ENCODE measurements at regions not wholly inside any gene's neighbourhood (a gene's known extent, or its start where the extent isn't known, plus 50 kb on each side); places are given as distances from the start of the nearest gene placed in this dataset.
A peak's percentile ranks its signal among the peaks of the same experiment; 100 is the strongest.
"Not testable (repeated sequence)": the region's sequence is repeated elsewhere in the genome, so short reads cannot be mapped to it uniquely, and the experiment has no call there.

- TF ChIP-seq FOXA1 (IDR thresholded peaks at IDR 0.05; ENCODE audit: borderline replicate concordance): no peak
- peak; percentile 78 for TF ChIP-seq FOSL1 (tag; conservative IDR thresholded peaks at IDR 0.05)
- TF ChIP-seq KLF6 (CRISPR knock-in tag; IDR thresholded peaks at IDR 0.05; ENCODE audit: borderline replicate concordance): peak; percentile 65; the same call in 1 of the 2 replicates
- TF ChIP-seq ZNF766 (CRISPR knock-in tag; conservative IDR thresholded peaks at IDR 0.05): peak; percentile 67
- TF ChIP-seq SMAD4 (CRISPR knock-in tag; conservative IDR thresholded peaks at IDR 0.05): peak; percentile 41
- no peak for TF ChIP-seq FOXK2 (conservative IDR thresholded peaks at IDR 0.05 in 1 of 2, IDR thresholded peaks at IDR 0.05 in 1 of 2; ENCODE audit: low read depth in 2 of 2)
Observed at GRCh38 chr17:27106982-27107360, 186.9 kb upstream of the WSB1 start (continued).

- CTCF ChIA-PET (ENCODE audit: low intra/inter-chr PET ratio); H4K20me1 ChIP-seq (replicated peaks; ENCODE audit: control insufficient read depth, insufficient read depth, low read length); H3K4me3 ChIP-seq; intact Hi-C loops (cut with micrococcal nuclease); H3K9me1 ChIP-seq (ENCODE audit: control insufficient read depth, insufficient read depth, low read length); H2AFZ ChIP-seq (ENCODE audit: low read depth, low read length); H3K27me3 ChIP-seq (ENCODE audit: control insufficient read depth in 2 of 2, insufficient read depth in 2 of 2, low read length in 2 of 2); BruUV-seq (replicated peaks); in situ Hi-C loops (cut with MboI); H3K9me3 ChIP-seq (replicated peaks; ENCODE audit: control insufficient read depth, insufficient read depth, low read depth, low read length): not testable (repeated sequence)
- Histone ChIP-seq H3K9ac (ENCODE audit: insufficient read depth in 1 of 2, low read depth in 2 of 2, low read length in 2 of 2) (peak overlapping the region in 1 of 2 experiments; percentile 58; a peak in 1 of 4 replicates), H3K79me2 (ENCODE audit: control insufficient read depth, insufficient read depth, low read length) (peaks cover 74% of the 10 kb centered on the region), H3K36me3 (ENCODE audit: control insufficient read depth, insufficient read depth, low read length) (peaks cover 29% of the 10 kb centered on the region), H3K4me1 (replicated peaks in 1 of 2; ENCODE audit: control insufficient read depth in 2 of 2, insufficient read depth in 2 of 2, low read length in 2 of 2) (peaks cover 0 to 32% of the 10 kb centered on the region in 2 experiments; a peak in 4 of 5 replicates), H3K4me2 (ENCODE audit: insufficient read depth, low read length) (peak overlapping the region; percentile 65; the same call in 1 of the 2 replicates), H3K27ac (ENCODE audit: extremely low read depth, low read depth, low read length) (peak overlapping the region; percentile 83)
- FAIRE-seq: peak; percentile 26
- POLR2A ChIA-PET: interaction anchor here (0.8 to 1.1 kb wide), 6 partner anchors 8 to 29 kb away, joined by 3 to 10 read pairs (median 4); no protein-coding TSS in a partner anchor
- peak; percentile 71 for ATAC-seq
- peak in 2 of 4 experiments; percentile 7 to 36 for DNase-seq (ENCODE audit: extremely low read depth in 1 of 4, low spot score in 3 of 4)
- WGBS (ENCODE audit: insufficient coverage, low coverage, missing lambda C conversion rate): 56% methylated on average over 2 of the region's 2 CpGs
- TF ChIP-seq ZBTB12 (CRISPR knock-in tag; IDR thresholded peaks at IDR 0.05) (0 out of 2 replicates have a peak, but pooled peaks have one; percentile 56), ZNF766 (CRISPR knock-in tag; conservative IDR thresholded peaks at IDR 0.05) (peak; percentile 93), ZNF311 (CRISPR knock-in tag; IDR thresholded peaks at IDR 0.05) (peak; percentile 94), MXD1 (CRISPR knock-in tag; IDR thresholded peaks at IDR 0.05; ENCODE audit: borderline replicate concordance, poor library complexity, severe bottlenecking) (peak; percentile 18), MEF2D (tag; conservative IDR thresholded peaks at IDR 0.05; ENCODE audit: low read depth) (peak; percentile 83), HIVEP1 (CRISPR knock-in tag; IDR thresholded peaks at IDR 0.05) (peak; percentile 79; the same call in 1 of the 2 replicates), DDX20 (tag; IDR thresholded peaks at IDR 0.05; ENCODE audit: low read depth) (peak; percentile 90), HDAC8 (tag; IDR thresholded peaks at IDR 0.05) (peak; percentile 74; the same call in 1 of the 2 replicates), ZNF316 (IDR thresholded peaks at IDR 0.05) (peak; percentile 50), ETV1 (tag; conservative IDR thresholded peaks at IDR 0.05; ENCODE audit: low read depth) (peak; percentile 43; the same call in 1 of the 2 replicates), TEAD2 (tag; IDR thresholded peaks at IDR 0.05) (peak; percentile 85), ERF (CRISPR knock-in tag; IDR thresholded peaks at IDR 0.05) (peak; percentile 54; the same call in 1 of the 2 replicates), PYGO2 (tag; IDR thresholded peaks at IDR 0.05) (peak; percentile 78), TAF7 (tag; IDR thresholded peaks at IDR 0.05) (peak; percentile 77; the same call in 1 of the 2 replicates)
Observed at GRCh38 chr17:27107386-27108328, 186.3 kb upstream of the WSB1 start.

Measured in K562 (cell line).